Tibial nerve (tissue), 4 donors: ENCODE measurements at regions not wholly inside any gene's neighbourhood (a gene's known extent, or its start where the extent isn't known, plus 50 kb on each side); places are given as distances from the start of the nearest gene placed in this dataset.

Source experiments
- CTCF ChIP-seq, 5 experiments: fragments of 200-600 bp in 3 of 5; fragments of 450-650 bp in 2 of 5; sonication (generic) in 3 of 5; IDR thresholded peaks; one replicate each; pipeline ENCODE4 v1.5.1; 2016 to 2019; ENCODE audit warnings: antibody characterized with exemption in 5 of 5, mild to moderate bottlenecking in 3 of 5, moderate library complexity in 2 of 5
- EP300 ChIP-seq, 2 donors: sonication (generic); formaldehyde crosslinking; IDR thresholded peaks; one replicate each; pipeline ENCODE4 v1.6.1; 2017; ENCODE audit warnings: antibody characterized with exemption in 2 of 2, mild to moderate bottlenecking in 1 of 2

GRCh38 chr3:194828926-194829325 is 143.2 kb downstream of the FAM43A start:
- TF ChIP-seq CTCF (IDR thresholded peaks at IDR 0.05): no peak
- TF ChIP-seq EP300 (IDR thresholded peaks at IDR 0.05): no peak
